GM13977 (cell line): ENCODE measurements at regions not wholly inside any gene's neighbourhood (a gene's known extent, or its start where the extent isn't known, plus 50 kb on each side); places are given as distances from the start of the nearest gene placed in this dataset.

Experiments
- DNase-seq: peaks from one replicate; pipeline ENCODE4 v3.0.0; 2012; ENCODE audit warnings: low spot score
- CTCF ChIP-seq: IDR thresholded peaks from 2 replicates; pipeline ENCODE4 v1.5.1; 2012; ENCODE audit warnings: mild to moderate bottlenecking, control low read depth; ENCODE audit not compliant: insufficient read depth; ENCODE audit errors: extremely low read depth, missing control alignments
- in situ Hi-C: fragments of 300-500 bp; cut with MboI; formaldehyde crosslinking; loops from one replicate; pipeline ENCODE4 v1.12.0; 2022; ENCODE audit warnings: low sequenced_read_pairs, low pct_unique_long_range_greater_than_20kb, mixed read lengths, inconsistent platforms; ENCODE audit not compliant: unreplicated experiment

DNA sequence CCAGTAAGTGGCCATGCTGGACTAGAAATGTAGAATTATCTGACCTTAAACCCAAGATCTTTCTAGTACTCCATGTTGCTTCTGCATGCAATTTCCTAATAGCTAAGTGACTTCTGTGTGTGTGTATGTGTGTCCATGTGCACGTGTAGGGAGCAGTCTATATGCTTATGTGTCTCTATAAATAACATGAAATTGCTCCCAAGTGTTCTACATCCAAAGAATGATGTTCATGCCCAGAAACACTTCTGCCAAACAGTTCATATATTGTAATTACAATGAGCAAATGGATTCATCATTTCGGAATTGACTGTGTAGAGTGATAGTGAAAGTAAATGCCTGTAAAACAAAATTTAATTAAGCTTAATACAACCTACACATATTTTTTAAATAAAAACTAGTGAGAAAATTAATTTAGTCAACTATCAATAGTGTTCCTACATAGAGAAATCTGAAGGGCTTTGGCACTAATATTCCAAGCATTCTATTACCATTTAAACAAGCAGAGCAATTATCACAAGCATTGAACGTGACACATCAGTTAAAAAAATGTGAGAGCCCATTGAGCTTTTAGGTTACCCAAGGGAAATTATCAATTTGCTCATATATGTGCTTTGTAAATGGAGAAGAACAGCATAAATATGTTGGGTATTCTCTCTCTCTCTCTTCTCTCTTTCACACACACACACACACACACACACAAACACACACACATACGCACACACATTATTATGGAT lies 1067.4 kb downstream of the CNTNAP5 start:
- DNase-seq: no peak
- in situ Hi-C loops: no loop called here
- TF ChIP-seq CTCF: no peak

DNA sequence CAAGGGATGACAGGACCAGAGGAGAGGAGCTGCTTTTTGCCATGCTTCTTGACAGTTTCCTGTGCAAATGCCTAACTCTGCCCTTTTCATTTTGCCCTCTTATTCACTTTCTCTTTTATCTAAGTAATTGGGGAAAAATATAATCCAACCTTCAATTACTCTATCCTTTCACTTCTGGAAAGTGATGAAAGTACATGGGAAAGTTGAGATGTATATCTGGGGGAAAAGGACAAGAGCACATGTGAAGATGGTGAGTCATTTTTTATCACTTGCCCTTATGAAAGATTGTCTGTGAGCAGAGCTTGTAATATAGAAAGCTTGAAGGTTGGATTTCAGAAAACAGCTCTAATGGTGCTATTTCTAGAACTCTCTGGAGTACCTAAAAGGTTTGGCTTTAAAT lies 1070.7 kb downstream of the CNTNAP5 start:
- DNase-seq: no peak
- no peak for TF ChIP-seq CTCF
- in situ Hi-C loops: no loop called here

- TF ChIP-seq CTCF: no peak
- no peak for DNase-seq
- in situ Hi-C loops: no loop called here
Observed at GRCh38 chr2:125106710-125107109, 1081.6 kb downstream of the CNTNAP5 start.

GRCh38 chr2:125107446-125107845 lies 1082.4 kb downstream of the CNTNAP5 start:
- in situ Hi-C loops: no loop called here
- no peak for DNase-seq
- no peak for TF ChIP-seq CTCF

- DNase-seq: no peak
- in situ Hi-C loops: no loop called here
- no peak for TF ChIP-seq CTCF
Observed at GRCh38 chr2:125108251-125108650, 1083.2 kb downstream of the CNTNAP5 start.

DNA sequence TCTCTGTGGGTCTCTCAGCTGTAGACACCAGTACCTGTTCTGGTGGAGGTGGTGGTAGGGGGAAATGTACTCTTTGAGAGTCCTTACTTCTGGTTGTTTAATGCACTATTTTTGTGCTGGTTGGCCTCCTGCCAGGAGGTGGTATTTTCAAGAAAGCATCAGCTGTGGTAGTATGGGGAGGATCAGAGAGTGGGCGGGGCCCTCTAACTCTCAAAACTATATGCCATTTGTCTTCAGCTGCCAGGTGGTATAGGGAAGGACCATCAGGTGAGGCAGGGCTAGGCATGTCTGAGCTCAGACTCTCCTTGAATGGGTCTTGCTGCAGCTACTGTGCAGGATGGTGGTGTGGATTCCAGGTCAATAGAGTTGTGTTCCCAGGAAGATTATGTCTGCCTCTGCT lies 1100.8 kb downstream of the CNTNAP5 start:
- DNase-seq: no peak
- no peak for TF ChIP-seq CTCF
- in situ Hi-C loops: no loop called here
